ENCODE measurements at regions not wholly inside any gene's neighbourhood (a gene's known extent, or its start where the extent isn't known, plus 50 kb on each side); places are given as distances from the start of the nearest gene placed in this dataset.

- intact Hi-C loops (cut with micrococcal nuclease; ENCODE audit: unreplicated experiment) = no loop called here
- Histone ChIP-seq H4K20me1 (ENCODE audit: insufficient read depth, low read length) (no peaks in the 10 kb centered on the region), H3K9me3 (ENCODE audit: low read length) (no peaks in the 10 kb centered on the region), H3K27ac (ENCODE audit: low read depth, low read length, poor library complexity, severe bottlenecking) (no peak overlapping the region), H3K9me2 (ENCODE audit: insufficient read depth, low read length) (no peaks in the 10 kb centered on the region), H2AFZ (ENCODE audit: low read length) (no peak overlapping the region), H3K4me1 (ENCODE audit: insufficient read depth, low read length, poor library complexity, severe bottlenecking) (no peaks in the 10 kb centered on the region), H3K4me2 (ENCODE audit: low read length) (no peak overlapping the region), H3K79me2 (ENCODE audit: insufficient read depth, low read depth, low read length) (no peaks in the 10 kb centered on the region), H3K4me3 (ENCODE audit: low read depth, low read length, poor library complexity, severe bottlenecking) (no peak overlapping the region), H3K36me3 (ENCODE audit: insufficient read depth, low read length) (no peaks in the 10 kb centered on the region)
- ChIA-PET CTCF (ENCODE audit: unreplicated experiment) (no interaction called here), POLR2A (no interaction called here)
- no peak for DNase-seq (ENCODE audit: low spot score)
- TF ChIP-seq, protein P1, sequence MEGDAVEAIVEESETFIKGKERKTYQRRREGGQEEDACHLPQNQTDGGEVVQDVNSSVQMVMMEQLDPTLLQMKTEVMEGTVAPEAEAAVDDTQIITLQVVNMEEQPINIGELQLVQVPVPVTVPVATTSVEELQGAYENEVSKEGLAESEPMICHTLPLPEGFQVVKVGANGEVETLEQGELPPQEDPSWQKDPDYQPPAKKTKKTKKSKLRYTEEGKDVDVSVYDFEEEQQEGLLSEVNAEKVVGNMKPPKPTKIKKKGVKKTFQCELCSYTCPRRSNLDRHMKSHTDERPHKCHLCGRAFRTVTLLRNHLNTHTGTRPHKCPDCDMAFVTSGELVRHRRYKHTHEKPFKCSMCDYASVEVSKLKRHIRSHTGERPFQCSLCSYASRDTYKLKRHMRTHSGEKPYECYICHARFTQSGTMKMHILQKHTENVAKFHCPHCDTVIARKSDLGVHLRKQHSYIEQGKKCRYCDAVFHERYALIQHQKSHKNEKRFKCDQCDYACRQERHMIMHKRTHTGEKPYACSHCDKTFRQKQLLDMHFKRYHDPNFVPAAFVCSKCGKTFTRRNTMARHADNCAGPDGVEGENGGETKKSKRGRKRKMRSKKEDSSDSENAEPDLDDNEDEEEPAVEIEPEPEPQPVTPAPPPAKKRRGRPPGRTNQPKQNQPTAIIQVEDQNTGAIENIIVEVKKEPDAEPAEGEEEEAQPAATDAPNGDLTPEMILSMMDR (conservative IDR thresholded peaks at IDR 0.05; ENCODE audit: low read length) = no peak
- no peak for TF ChIP-seq EZH2phosphoT487 (IDR thresholded peaks at IDR 0.05; ENCODE audit: borderline replicate concordance, low read depth, low read length)
- BruUV-seq (replicated peaks) = no TSS peak
These were observed 478.3 kb upstream of the CDH5 start for GRCh38 chr16:65888201-65888600.

- BruUV-seq (replicated peaks) = no TSS peak
- no peaks in the 10 kb centered on the region for H3K9me3 ChIP-seq (ENCODE audit: low read length)
These were observed 482.5 kb upstream of the CDH5 start for GRCh38 chr16:65884018-65884417.

DNA sequence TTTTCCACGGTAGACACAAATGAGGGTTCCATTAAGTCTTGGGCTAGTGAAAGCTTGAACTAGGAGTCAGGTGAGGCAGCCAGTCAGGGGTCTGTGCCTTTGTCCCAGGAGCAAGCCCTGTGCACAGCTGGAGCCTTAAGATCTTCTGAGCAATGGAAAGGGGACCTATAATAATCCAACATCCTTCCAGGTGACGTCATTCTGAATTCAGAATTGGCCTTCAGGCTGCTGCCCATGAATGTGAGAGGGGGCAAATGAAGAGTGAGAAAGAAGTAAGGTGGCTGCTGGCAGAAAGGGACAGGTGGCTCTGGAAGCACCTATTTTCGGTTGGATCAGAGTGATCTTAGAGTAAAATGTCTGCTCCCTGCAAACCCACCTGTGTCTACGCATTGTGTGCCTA, 488.1 kb upstream of the CDH5 start:
- H3K27ac ChIP-seq (ENCODE audit: low read depth, low read length, poor library complexity, severe bottlenecking) = no peak overlapping the region
- H3K9me2 ChIP-seq (ENCODE audit: insufficient read depth, low read length) = no peaks in the 10 kb centered on the region
- no peaks in the 10 kb centered on the region for H3K4me1 ChIP-seq (ENCODE audit: insufficient read depth, low read length, poor library complexity, severe bottlenecking)
- no peaks in the 10 kb centered on the region for H3K9me3 ChIP-seq (ENCODE audit: low read length)
- intact Hi-C loops (cut with micrococcal nuclease; ENCODE audit: unreplicated experiment) = no loop called here
- POLR2A ChIA-PET = no interaction called here
- H3K79me2 ChIP-seq (ENCODE audit: insufficient read depth, low read depth, low read length) = no peaks in the 10 kb centered on the region
- TF ChIP-seq, protein P1 (conservative IDR thresholded peaks at IDR 0.05; ENCODE audit: low read length) = no peak
- TF ChIP-seq EZH2phosphoT487 (IDR thresholded peaks at IDR 0.05; ENCODE audit: borderline replicate concordance, low read depth, low read length) = no peak
- H2AFZ ChIP-seq (ENCODE audit: low read length) = no peak overlapping the region
- H4K20me1 ChIP-seq (ENCODE audit: insufficient read depth, low read length) = no peaks in the 10 kb centered on the region
- no peaks in the 10 kb centered on the region for H3K36me3 ChIP-seq (ENCODE audit: insufficient read depth, low read length)
- CTCF ChIA-PET (ENCODE audit: unreplicated experiment) = no interaction called here
- no TSS peak for BruUV-seq (replicated peaks)
- H3K4me2 ChIP-seq (ENCODE audit: low read length) = no peak overlapping the region
- H3K4me3 ChIP-seq (ENCODE audit: low read depth, low read length, poor library complexity, severe bottlenecking) = no peak overlapping the region
- no peak for DNase-seq (ENCODE audit: low spot score)

More at GRCh38 chr16:65884018-65884417, 482.5 kb upstream of the CDH5 start:
- intact Hi-C loops (cut with micrococcal nuclease; ENCODE audit: unreplicated experiment) = no loop called here
- Histone ChIP-seq H3K4me2 (ENCODE audit: low read length) (no peak overlapping the region), H3K27ac (ENCODE audit: low read depth, low read length, poor library complexity, severe bottlenecking) (no peak overlapping the region), H4K20me1 (ENCODE audit: insufficient read depth, low read length) (no peaks in the 10 kb centered on the region), H3K4me1 (ENCODE audit: insufficient read depth, low read length, poor library complexity, severe bottlenecking) (no peaks in the 10 kb centered on the region), H3K79me2 (ENCODE audit: insufficient read depth, low read depth, low read length) (no peaks in the 10 kb centered on the region), H3K4me3 (ENCODE audit: low read depth, low read length, poor library complexity, severe bottlenecking) (no peak overlapping the region), H3K36me3 (ENCODE audit: insufficient read depth, low read length) (no peaks in the 10 kb centered on the region), H3K9me2 (ENCODE audit: insufficient read depth, low read length) (no peaks in the 10 kb centered on the region), H2AFZ (ENCODE audit: low read length) (no peak overlapping the region)
- TF ChIP-seq EZH2phosphoT487 (IDR thresholded peaks at IDR 0.05; ENCODE audit: borderline replicate concordance, low read depth, low read length) = no peak
- TF ChIP-seq, protein P1 (conservative IDR thresholded peaks at IDR 0.05; ENCODE audit: low read length) = no peak
- CTCF ChIA-PET (ENCODE audit: unreplicated experiment) = no interaction called here
- POLR2A ChIA-PET = no interaction called here
- DNase-seq (ENCODE audit: low spot score) = no peak
